ENCODE measurements at regions not wholly inside any gene's neighbourhood (a gene's known extent, or its start where the extent isn't known, plus 50 kb on each side); places are given as distances from the start of the nearest gene placed in this dataset.

DNA sequence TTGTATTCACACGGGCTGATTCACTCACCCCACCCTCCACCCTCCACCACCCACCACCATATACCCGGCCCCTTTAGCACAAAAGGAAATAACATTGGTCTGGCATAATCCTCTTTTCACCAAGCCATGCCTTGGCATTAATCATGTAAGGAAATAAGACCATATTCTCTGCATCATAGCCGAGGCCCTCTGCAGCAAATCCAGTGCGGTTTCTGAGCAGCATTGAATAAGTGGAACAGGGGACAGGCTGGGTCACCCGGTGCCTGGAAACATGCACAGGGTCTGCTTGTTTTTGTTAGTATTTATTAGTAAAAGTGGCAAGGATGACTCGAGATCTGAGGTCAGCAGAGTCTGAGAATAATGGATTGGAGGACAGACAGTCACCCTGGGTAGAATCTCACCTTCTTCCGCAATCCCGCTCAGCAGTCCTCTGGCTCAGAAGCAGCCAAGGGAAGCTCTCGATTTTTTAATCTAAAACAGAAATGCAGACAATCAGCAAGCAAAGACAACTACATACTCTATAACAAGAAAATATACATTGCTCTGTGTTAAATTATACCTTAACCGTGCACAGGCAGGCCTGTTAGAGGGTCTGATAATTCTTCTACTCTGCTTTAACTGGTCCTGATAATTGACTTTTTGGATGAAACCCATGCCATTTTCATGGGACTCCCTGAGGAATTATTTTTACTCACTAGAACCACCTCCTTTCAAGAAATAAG, 52.4 kb upstream of the CDC42BPA start:
- Histone ChIP-seq H3K27me3 (ENCODE audit: control insufficient read depth in 2 of 2, insufficient read depth in 2 of 2, low read length in 2 of 2) (no peaks in the 10 kb centered on the region), H2AFZ (ENCODE audit: low read depth, low read length) (peak overlapping the region; percentile 90), H4K20me1 (replicated peaks; ENCODE audit: control insufficient read depth, insufficient read depth, low read length) (no peaks in the 10 kb centered on the region), H3K4me3 (no peak overlapping the region), H3K9ac (ENCODE audit: insufficient read depth in 1 of 2, low read depth in 2 of 2, low read length in 2 of 2) (peak overlapping the region in 1 of 2 experiments; percentile 13; a peak in 1 of 4 replicates), H3K79me2 (ENCODE audit: control insufficient read depth, insufficient read depth, low read length) (no peaks in the 10 kb centered on the region), H3K4me2 (ENCODE audit: insufficient read depth, low read length) (peak overlapping the region; percentile 29; the same call in 1 of the 2 replicates), H3K4me1 (replicated peaks in 1 of 2; ENCODE audit: control insufficient read depth in 2 of 2, insufficient read depth in 2 of 2, low read length in 2 of 2) (peaks cover 8 to 29% of the 10 kb centered on the region in 2 experiments; a peak in 4 of 5 replicates), H3K9me1 (ENCODE audit: control insufficient read depth, insufficient read depth, low read length) (no peaks in the 10 kb centered on the region), H3K36me3 (ENCODE audit: control insufficient read depth, insufficient read depth, low read length) (no peaks in the 10 kb centered on the region), H3K9me3 (replicated peaks; ENCODE audit: control insufficient read depth, insufficient read depth, low read depth, low read length) (no peaks in the 10 kb centered on the region), H3K27ac (ENCODE audit: extremely low read depth, low read depth, low read length) (peak overlapping the region; percentile 9; the same call in 1 of the 3 replicates)
- ChIA-PET POLR2A (interaction anchor here (1.2 to 3.7 kb wide), 3 partner anchors 9 to 14 kb away, joined by 4 to 12 read pairs (median 8); no protein-coding TSS in a partner anchor), CTCF (ENCODE audit: low intra/inter-chr PET ratio) (no interaction called here)
- FAIRE-seq = no peak
- intact Hi-C loops (cut with micrococcal nuclease) (no loop called here), in situ Hi-C loops (cut with MboI) (no loop called here)
- BruUV-seq (replicated peaks) = no TSS peak
- WGBS (ENCODE audit: insufficient coverage, low coverage, missing lambda C conversion rate) = 39% methylated on average over 10 of the region's 10 CpGs
- no peak for DNase-seq (ENCODE audit: extremely low read depth in 1 of 4, low spot score in 3 of 4)
- ATAC-seq = peak; percentile 48
- TF ChIP-seq SLC30A9 (CRISPR knock-in tag; IDR thresholded peaks at IDR 0.05) (no peak), NR4A1 (CRISPR knock-in tag; IDR thresholded peaks at IDR 0.05) (no peak), NR4A1 (tag; IDR thresholded peaks at IDR 0.05) (no peak), ADNP (tag; IDR thresholded peaks at IDR 0.05) (no peak), MIER1 (IDR thresholded peaks at IDR 0.05; ENCODE audit: low read depth) (no peak), ZNF143 (CRISPR knock-in tag; IDR thresholded peaks at IDR 0.05) (no peak), ZC3H4 (CRISPR knock-in tag; IDR thresholded peaks at IDR 0.05; ENCODE audit: borderline replicate concordance) (no peak), NEUROD1 (IDR thresholded peaks at IDR 0.05; ENCODE audit: borderline replicate concordance, low read depth, low read length, partially characterized antibody) (no peak), ZBTB17 (CRISPR knock-in tag; IDR thresholded peaks at IDR 0.05) (no peak), MAFF (IDR thresholded peaks at IDR 0.05; ENCODE audit: low read length) (no peak), PHF21A (IDR thresholded peaks at IDR 0.05; ENCODE audit: borderline replicate concordance, low read depth) (no peak), ZNF121 (CRISPR knock-in tag; conservative IDR thresholded peaks at IDR 0.05) (no peak), ZNF444 (CRISPR knock-in tag; IDR thresholded peaks at IDR 0.05) (no peak)
- TF ChIP-seq, protein P1, sequence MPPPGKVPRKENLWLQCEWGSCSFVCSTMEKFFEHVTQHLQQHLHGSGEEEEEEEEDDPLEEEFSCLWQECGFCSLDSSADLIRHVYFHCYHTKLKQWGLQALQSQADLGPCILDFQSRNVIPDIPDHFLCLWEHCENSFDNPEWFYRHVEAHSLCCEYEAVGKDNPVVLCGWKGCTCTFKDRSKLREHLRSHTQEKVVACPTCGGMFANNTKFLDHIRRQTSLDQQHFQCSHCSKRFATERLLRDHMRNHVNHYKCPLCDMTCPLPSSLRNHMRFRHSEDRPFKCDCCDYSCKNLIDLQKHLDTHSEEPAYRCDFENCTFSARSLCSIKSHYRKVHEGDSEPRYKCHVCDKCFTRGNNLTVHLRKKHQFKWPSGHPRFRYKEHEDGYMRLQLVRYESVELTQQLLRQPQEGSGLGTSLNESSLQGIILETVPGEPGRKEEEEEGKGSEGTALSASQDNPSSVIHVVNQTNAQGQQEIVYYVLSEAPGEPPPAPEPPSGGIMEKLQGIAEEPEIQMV (tag; conservative IDR thresholded peaks at IDR 0.05; ENCODE audit: low read depth) = no peak
- TF ChIP-seq, protein P2, sequence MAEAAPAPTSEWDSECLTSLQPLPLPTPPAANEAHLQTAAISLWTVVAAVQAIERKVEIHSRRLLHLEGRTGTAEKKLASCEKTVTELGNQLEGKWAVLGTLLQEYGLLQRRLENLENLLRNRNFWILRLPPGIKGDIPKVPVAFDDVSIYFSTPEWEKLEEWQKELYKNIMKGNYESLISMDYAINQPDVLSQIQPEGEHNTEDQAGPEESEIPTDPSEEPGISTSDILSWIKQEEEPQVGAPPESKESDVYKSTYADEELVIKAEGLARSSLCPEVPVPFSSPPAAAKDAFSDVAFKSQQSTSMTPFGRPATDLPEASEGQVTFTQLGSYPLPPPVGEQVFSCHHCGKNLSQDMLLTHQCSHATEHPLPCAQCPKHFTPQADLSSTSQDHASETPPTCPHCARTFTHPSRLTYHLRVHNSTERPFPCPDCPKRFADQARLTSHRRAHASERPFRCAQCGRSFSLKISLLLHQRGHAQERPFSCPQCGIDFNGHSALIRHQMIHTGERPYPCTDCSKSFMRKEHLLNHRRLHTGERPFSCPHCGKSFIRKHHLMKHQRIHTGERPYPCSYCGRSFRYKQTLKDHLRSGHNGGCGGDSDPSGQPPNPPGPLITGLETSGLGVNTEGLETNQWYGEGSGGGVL (CRISPR knock-in tag; IDR thresholded peaks at IDR 0.05) = no peak
